ENCODE measurements at regions not wholly inside any gene's neighbourhood (a gene's known extent, or its start where the extent isn't known, plus 50 kb on each side); places are given as distances from the start of the nearest gene placed in this dataset.

DNA sequence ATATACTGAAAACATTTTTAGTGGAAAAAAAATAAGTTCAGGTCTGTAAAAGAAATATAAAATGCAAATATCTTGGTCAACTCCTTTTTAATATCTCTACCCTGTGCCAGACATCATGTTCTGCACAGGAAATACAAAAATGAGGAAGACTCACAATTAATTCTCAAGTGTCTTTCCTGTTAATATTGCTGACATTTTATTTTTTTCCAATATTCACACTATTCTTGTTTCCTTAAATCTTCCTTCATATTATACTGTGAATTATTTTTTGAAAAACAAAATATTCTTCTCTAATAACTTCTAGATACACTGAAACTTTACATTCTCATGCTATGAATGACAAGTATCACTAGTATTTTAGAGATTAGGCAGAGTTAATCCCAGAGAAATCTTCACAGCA lies 334.7 kb upstream of the FTMT start:
- TF ChIP-seq, protein P1, sequence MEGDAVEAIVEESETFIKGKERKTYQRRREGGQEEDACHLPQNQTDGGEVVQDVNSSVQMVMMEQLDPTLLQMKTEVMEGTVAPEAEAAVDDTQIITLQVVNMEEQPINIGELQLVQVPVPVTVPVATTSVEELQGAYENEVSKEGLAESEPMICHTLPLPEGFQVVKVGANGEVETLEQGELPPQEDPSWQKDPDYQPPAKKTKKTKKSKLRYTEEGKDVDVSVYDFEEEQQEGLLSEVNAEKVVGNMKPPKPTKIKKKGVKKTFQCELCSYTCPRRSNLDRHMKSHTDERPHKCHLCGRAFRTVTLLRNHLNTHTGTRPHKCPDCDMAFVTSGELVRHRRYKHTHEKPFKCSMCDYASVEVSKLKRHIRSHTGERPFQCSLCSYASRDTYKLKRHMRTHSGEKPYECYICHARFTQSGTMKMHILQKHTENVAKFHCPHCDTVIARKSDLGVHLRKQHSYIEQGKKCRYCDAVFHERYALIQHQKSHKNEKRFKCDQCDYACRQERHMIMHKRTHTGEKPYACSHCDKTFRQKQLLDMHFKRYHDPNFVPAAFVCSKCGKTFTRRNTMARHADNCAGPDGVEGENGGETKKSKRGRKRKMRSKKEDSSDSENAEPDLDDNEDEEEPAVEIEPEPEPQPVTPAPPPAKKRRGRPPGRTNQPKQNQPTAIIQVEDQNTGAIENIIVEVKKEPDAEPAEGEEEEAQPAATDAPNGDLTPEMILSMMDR (conservative IDR thresholded peaks at IDR 0.05; ENCODE audit: low read depth, low read length) = no peak
- TF ChIP-seq POLR2A (IDR thresholded peaks at IDR 0.05; ENCODE audit: low read depth, low read length) = no peak
- TF ChIP-seq MXI1 (IDR thresholded peaks at IDR 0.05; ENCODE audit: borderline replicate concordance, low read depth, low read length) = no peak
- no peak for TF ChIP-seq CEBPB (IDR thresholded peaks at IDR 0.05; ENCODE audit: low read depth, low read length)
- TF ChIP-seq, protein P2, sequence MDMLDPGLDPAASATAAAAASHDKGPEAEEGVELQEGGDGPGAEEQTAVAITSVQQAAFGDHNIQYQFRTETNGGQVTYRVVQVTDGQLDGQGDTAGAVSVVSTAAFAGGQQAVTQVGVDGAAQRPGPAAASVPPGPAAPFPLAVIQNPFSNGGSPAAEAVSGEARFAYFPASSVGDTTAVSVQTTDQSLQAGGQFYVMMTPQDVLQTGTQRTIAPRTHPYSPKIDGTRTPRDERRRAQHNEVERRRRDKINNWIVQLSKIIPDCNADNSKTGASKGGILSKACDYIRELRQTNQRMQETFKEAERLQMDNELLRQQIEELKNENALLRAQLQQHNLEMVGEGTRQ (IDR thresholded peaks at IDR 0.05; ENCODE audit: low read depth, low read length) = no peak
- no peak for TF ChIP-seq SMC3 (IDR thresholded peaks at IDR 0.05; ENCODE audit: low read depth, low read length)

Data from IMR-90 (cell line).